ENCODE measurements at regions not wholly inside any gene's neighbourhood (a gene's known extent, or its start where the extent isn't known, plus 50 kb on each side); places are given as distances from the start of the nearest gene placed in this dataset.

- no peak overlapping the region for H3K4me3 ChIP-seq (ENCODE audit: low read depth, low read length)
Observed at GRCh38 chr13:89845874-89846273, 1501.6 kb upstream of the MIR17HG start.

DNA sequence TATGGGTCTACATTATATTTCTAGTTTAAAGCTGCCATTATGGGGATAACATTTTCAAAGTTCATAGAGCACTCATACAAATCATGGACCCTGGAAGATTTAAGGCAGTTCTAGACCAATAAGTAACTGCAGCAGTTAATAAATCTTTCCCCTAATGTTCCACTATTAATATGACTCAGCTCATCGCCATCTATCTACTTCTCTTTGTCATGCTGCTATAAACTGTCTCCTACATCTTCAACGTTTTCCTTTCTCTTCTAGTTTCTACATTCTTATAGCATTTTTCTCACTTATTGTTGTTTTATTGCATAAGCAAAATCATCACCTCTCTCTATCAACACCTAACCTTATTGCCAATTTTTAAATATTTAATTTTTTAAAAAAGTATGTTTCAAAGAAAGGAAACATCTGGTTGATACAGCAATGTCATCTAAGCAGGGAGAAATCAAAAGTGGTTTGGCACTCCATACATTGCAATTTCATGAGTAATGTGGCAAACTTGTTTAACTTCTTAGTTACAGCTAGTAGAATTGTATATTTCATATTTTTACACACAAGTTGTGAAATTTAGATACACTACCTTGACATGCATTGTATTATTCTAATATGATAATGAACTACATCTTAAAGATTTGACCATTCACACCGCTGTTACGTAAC lies 1500.4 kb upstream of the MIR17HG start:
- no peak overlapping the region for H3K4me3 ChIP-seq (ENCODE audit: low read depth, low read length)

DNA sequence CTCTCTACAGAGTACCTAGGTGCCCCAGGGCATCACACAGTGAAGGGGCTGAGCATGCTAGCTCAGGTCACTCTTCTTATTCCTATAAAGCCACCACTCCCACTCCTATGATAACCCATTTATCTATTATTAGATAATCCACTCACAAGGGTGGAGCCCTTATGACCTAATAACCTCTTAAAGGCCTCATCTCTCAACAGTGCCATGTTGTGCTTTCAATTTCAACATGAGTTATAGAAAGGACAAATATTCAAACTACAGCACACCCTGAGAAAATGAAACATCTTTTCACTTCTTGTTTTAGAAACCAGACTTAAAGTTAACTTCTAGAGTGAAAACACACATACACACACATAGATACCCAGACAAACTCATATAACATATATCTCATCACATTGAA lies 1494.9 kb upstream of the MIR17HG start:
- H3K4me3 ChIP-seq (ENCODE audit: low read depth, low read length): no peak overlapping the region

GRCh38 chr13:89856512-89856911 lies 1491.0 kb upstream of the MIR17HG start:
- no peak overlapping the region for H3K4me3 ChIP-seq (ENCODE audit: low read depth, low read length)

GRCh38 chr13:89857502-89857901 lies 1490.0 kb upstream of the MIR17HG start:
- no peak overlapping the region for H3K4me3 ChIP-seq (ENCODE audit: low read depth, low read length)

DNA sequence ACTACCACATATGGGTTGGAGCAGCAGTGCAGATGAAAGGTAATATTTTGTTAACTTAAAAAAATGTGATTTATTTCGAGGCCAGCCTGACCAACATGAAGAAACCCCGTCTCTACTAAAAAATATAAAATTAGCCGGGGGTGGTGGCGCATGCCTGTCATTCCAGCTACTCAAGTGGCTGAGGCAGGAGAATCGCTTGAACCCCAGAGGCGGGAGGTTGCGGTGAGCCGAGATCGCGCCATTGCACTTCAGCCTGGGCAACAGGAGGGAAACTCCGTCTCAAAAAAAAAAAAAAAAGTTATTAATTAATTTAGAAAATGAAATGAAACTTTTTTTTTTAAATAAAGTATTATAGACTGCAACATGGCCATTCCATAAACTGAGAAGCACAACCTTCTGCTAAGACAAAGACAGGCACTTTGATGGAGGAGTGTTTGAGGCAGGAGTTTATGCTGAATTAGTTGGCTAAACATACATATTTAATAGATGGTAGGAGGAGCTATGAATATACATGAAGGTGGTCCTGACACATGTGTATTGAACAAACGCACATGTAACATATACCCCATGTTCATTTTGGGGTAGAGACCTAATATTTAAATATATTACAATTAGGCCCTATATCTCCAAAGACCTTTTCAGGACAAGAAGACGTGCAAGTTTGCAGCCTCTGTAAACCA lies 1485.3 kb upstream of the MIR17HG start:
- H3K4me3 ChIP-seq (ENCODE audit: low read depth, low read length): no peak overlapping the region

DNA sequence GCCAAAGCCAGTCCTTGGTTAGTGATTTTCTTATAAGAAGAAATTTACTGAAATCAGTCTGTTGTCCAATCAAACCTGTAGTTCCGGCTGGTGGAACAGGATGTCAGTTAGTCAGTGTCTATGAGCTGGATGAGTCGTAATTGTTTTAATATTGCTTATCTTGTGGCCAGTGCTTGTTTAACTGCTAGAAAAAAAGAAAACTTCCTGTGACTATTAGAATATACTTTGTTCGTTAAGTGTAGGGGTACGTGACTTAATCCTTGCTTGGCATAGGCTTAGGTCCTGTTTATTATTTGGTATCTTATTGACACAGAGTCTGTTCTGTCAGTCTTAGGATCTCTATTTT lies 1484.8 kb upstream of the MIR17HG start:
- no peak overlapping the region for H3K4me3 ChIP-seq (ENCODE audit: low read depth, low read length)

DNA sequence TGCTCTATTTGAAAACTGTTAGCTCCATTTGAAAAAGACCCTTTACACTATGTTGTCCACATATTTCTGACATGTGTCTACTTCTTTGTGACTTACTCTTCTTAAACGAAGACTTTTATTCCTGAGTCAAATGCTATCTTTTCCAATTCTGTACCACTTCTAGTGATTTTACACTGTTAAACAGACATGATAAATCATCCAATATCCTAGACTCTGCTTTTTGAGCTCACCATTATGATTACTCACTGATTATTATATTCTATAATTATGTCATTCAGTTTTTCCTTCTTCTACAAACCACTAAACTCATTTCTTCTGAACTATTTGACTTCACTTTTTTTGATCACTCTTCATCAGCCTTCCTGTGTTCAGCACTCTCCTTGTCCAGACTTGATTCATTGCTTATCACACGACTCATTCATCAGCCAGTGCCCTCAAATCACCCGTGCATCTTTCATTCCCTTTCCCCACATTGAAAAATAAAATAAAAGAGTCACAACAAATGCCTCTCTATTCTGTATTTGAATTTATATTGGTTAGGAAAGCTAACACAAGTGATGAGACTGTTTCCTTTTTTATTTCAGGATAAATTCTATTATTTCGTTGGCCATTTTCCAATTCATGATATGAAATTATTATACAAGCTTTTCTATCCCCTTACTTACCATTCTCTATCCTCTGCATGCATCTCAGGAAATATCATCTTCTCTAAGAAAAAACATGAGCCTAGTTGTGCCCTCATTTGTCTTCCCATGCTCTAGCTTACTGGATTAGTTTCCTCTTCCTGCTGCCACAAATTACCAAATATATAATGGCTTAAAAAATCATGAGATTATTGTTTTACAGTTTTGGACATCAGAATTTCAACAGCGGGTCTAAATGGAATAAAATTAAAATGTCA lies 1482.1 kb upstream of the MIR17HG start:
- H3K4me3 ChIP-seq (ENCODE audit: low read depth, low read length): no peak overlapping the region

DNA sequence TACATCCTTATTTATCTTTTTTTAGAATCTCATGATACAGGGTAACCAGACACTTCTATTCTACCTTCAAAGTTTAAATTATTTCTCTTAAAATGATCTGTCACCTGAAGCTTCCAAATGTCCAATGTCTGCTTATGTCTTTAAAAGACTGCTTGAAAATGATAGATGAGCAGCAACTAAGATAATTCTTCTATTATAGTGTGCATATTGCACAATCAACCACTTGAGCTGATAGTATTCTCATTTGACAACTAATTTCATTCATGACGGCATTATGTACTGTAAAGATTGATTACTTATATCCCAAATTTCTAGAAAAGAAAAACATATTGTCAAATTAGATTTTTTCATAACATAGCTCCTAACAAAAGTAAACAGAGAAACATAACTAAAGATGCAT lies 1478.2 kb upstream of the MIR17HG start:
- H3K4me3 ChIP-seq (ENCODE audit: low read depth, low read length): no peak overlapping the region

DNA sequence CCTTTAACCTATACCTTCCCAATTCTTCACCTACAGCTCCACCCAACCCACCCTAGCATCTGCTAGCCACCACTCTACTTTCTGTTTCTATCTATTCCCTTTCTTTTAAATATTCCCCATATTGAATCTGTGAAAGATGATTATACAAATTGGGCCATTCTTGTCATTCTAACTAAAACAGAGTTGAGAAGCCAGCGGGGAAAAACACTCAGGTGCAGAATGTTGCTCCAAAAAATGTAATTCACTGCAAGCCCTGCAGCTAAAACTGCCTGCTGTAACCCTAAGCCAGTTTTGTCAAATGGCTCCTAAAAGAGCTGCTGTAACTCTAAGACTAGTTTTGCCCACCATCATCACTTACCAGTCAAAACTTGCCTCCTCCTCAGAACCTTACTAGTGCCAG lies 1468.6 kb upstream of the MIR17HG start:
- no peak overlapping the region for H3K4me3 ChIP-seq (ENCODE audit: low read depth, low read length)

GRCh38 chr13:89880201-89880600 lies 1467.3 kb upstream of the MIR17HG start:
- no peak overlapping the region for H3K4me3 ChIP-seq (ENCODE audit: low read depth, low read length)

DNA sequence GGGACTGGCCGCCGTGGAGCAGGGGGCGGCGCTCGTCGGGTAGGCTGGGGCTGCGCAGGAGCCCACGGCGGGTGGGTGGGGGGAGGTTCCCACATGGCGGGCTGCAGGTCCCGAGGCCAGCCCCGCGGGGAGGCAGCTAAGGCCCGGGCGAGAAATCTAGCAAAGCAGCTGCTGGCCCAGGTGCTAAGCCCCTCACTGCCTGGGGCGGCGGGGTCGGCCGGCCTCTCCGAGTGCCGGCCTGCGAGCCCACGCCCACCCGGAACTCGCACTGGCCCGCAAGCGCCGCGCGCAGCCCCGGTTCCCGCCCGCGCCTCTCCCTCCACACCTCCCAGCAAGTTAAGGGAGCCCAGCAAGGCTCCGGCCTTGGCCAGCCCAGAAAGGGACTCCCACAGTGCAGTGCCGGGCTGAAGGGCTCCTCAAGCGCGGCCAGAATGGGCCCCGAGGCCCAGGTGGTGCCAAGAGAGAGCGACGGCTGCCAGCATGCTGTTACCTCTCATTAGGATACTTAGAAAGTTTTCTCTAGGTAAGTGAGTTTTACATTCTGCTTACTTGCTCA lies 1463.5 kb upstream of the MIR17HG start:
- H3K4me3 ChIP-seq (ENCODE audit: low read depth, low read length): no peak overlapping the region

GRCh38 chr13:89890806-89891205 lies 1456.7 kb upstream of the MIR17HG start:
- H3K4me3 ChIP-seq (ENCODE audit: low read depth, low read length): no peak overlapping the region

DNA sequence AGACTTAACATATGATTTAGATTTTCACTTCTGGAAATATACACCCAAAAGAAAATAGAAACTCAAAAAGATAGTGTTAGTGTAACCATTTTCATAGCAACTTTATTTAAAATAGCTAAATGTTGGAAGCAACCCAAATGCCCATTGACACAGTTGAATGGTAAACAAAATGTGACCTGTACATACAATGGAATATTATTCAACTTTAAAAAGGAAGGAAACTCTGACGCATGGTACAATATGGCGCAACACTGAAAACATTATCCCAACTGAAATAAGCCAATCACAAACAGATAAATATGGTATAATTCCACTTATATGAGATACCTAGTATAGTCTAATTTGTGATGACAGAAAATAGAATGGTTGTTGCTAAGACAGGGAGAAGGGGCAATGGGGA lies 1456.1 kb upstream of the MIR17HG start:
- H3K4me3 ChIP-seq (ENCODE audit: low read depth, low read length): no peak overlapping the region

DNA sequence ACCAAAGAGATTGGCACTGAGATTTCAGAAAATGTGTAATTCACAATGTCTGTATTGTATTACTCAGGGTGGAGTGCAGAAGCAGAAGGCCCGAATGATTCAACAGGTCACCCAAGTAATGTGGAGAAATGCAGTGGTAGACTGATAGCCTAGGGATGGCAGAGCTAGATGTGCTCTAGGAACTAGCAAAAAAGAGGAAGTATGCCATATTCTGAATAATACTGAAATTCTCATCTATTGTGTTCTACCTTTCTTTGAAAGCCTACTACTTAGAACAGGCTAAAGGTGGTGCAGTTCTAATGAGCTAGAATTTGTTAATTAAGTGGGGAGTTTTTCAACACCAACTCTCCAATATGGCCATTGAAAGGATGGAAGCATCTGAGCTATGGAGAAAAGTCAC lies 1449.8 kb upstream of the MIR17HG start:
- H3K4me3 ChIP-seq (ENCODE audit: low read depth, low read length): no peak overlapping the region

DNA sequence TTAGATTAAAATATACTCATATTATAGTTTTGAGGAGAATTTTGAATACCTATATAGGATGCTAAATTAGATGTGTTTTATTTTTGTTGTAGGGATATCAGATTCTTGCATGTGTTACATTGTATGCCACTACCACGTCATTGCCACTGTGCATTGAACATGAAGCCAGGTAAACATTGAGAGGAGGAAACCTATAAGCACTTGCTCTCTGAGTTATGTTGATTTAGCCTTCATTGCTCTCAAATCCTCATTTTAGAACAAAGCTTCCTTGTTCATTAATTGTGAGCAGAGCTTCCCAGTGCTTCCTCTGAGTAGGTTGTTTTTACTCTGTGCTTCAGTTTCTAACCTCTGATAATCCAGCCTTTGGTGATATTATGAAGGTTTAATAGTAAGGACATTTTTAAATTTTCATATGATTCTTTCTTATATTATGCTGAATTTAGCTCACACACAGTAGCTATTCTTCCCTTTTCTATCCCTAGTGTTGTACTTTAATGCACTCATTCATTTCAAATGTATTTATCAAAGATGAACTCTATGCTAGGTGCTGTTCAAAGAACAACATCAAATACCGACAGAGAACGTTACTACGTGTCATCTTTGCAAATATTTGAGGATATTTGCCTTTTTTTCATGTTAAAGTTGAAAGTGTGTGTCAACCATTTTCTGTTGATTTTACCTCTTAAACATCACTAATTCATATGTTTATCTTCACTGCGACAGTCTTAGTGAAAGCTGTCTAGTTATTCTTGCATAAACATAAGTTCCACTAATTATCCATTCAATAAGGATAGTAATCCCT lies 1448.0 kb upstream of the MIR17HG start:
- no peak overlapping the region for H3K4me3 ChIP-seq (ENCODE audit: low read depth, low read length)

DNA sequence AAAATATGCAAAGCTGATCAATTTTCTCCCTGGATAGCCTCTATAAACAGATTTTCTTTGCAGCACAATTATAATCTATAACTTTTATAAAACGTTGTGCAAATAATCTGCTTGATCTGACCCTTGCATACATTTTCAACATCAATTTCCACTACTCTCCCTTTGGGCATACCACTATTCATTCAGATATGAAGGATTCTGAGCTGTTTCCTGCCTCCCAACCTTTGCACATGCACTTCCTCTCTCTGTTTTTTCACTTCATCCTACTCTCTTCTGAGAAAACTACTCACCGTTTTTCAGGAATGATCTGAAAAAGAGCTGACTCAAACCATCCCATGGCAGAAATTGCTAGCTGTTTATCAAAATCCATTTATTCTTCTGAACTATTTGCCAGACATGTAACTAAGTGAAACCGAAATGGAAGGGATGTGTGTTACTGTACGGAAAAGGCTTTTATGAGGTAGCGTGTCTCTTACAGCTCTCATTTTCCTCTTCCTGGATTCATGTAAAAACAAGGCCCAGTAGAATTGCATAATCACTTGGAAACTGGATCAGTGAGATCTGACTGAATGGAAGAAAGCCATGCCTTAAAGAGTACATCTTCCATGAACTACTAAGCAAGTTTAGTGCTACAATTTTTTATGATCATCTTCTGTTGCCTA lies 1447.3 kb upstream of the MIR17HG start:
- no peak overlapping the region for H3K4me3 ChIP-seq (ENCODE audit: low read depth, low read length)

DNA sequence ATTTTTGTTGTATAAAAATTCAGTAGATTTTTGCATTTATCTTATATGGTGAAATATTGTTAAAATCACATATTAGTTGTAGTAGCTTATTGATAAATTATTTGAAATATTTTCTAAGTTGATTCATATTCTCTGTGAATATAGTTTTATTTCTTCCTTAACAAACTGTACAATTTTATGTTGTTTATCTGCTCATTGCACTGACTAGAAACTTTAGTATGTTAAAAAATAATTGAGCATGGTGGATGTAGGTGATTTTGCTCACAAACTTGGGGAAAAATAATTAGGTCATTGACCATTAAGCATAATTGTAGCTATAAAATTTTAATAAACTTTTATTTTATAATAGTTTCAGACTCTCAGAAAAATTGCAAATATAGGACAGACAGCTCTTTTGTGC lies 1445.3 kb upstream of the MIR17HG start:
- no peak overlapping the region for H3K4me3 ChIP-seq (ENCODE audit: low read depth, low read length)

- H3K4me3 ChIP-seq (ENCODE audit: low read depth, low read length): no peak overlapping the region
Observed at GRCh38 chr13:89903115-89903514, 1444.4 kb upstream of the MIR17HG start.

GRCh38 chr13:89910166-89910565 lies 1437.3 kb upstream of the MIR17HG start:
- no peak overlapping the region for H3K4me3 ChIP-seq (ENCODE audit: low read depth, low read length)

Data from iPS-11a (cell line).